Endothelial cell (in vitro differentiated cells): ENCODE measurements at regions not wholly inside any gene's neighbourhood (a gene's known extent, or its start where the extent isn't known, plus 50 kb on each side); places are given as distances from the start of the nearest gene placed in this dataset.

ENCODE experiments used
- DNase-seq: peaks from one replicate; pipeline ENCODE4 v3.0.0; 2021; ENCODE audit warnings: low spot score
- H3K27ac Mint-ChIP-seq: one replicate; pipeline ENCODE4 v1.8.0; 2021; ENCODE audit warnings: mixed read lengths, inconsistent platforms; ENCODE audit not compliant: unreplicated experiment
- H3K27me3 Mint-ChIP-seq: one replicate; pipeline ENCODE4 v1.8.0; 2021; ENCODE audit warnings: mild to moderate bottlenecking, moderate library complexity, mixed read lengths, inconsistent platforms; ENCODE audit not compliant: unreplicated experiment
- H3K36me3 Mint-ChIP-seq: one replicate; pipeline ENCODE4 v1.8.0; 2021; ENCODE audit warnings: mild to moderate bottlenecking, low read depth, mixed read lengths, inconsistent platforms; ENCODE audit not compliant: unreplicated experiment
- H3K4me1 Mint-ChIP-seq: one replicate; pipeline ENCODE4 v1.8.0; 2021; ENCODE audit warnings: mild to moderate bottlenecking, mixed read lengths, inconsistent platforms; ENCODE audit not compliant: unreplicated experiment
- H3K4me3 Mint-ChIP-seq: one replicate; pipeline ENCODE4 v1.8.0; 2021; ENCODE audit warnings: mild to moderate bottlenecking, mixed read lengths, inconsistent platforms; ENCODE audit not compliant: unreplicated experiment
- H3K9me3 Mint-ChIP-seq: one replicate; pipeline ENCODE4 v1.8.0; 2021; ENCODE audit warnings: mixed read lengths, inconsistent platforms; ENCODE audit not compliant: unreplicated experiment
- CTCF ChIP-seq: fragments of 200-600 bp; sonication (generic); IDR thresholded peaks from one replicate; pipeline ENCODE4 v1.5.0; 2021; ENCODE audit warnings: antibody characterized with exemption; ENCODE audit not compliant: unreplicated experiment

DNA sequence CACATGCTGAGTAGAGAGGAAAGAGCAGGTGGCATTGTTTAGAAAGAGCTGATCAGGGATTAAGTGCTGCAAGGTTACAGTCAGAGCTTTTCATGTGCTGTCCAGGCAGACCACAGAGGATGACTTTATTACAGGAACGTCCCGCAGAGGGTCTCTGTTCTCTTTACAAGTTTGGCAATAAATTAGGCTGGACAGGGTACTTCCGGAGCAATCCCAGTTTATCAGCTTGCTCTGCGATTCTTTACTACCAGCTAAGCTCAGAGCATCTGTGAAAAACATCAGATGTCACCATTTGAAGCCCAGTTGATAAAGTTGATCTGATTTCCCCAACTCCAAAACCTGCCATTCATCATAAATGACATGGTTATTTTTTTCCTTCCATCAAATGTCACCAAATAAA lies 633.1 kb downstream of the NLGN4X start:
- Mint-ChIP-seq H3K4me3 (no peak overlapping the region), H3K27ac (no peak overlapping the region), H3K36me3 (no peaks in the 10 kb centered on the region), H3K4me1 (no peaks in the 10 kb centered on the region), H3K9me3 (no peaks in the 10 kb centered on the region), H3K27me3 (no peaks in the 10 kb centered on the region)
- TF ChIP-seq CTCF: no peak
- DNase-seq: no peak

DNA sequence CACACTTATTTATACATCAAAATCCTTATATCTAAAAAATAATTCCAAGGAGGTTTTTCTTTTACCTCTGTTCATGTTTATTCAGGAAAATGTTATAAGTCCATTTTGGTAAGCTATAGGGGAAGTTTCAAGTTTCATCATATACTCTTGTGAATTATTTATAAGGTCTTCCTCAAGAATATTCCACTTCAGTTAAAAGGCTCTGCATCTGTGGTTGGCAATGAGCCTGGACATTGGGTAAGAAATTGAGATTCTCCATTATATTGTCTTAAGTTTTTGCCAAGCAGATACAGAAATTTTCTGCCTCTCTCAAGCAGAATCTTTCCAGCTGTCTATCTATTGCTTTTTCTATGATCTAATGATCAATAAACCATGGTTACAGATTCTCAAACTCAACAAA lies 641.9 kb downstream of the NLGN4X start:
- TF ChIP-seq CTCF: no peak
- no peak for DNase-seq
- Mint-ChIP-seq H3K9me3 (no peaks in the 10 kb centered on the region), H3K27me3 (no peaks in the 10 kb centered on the region), H3K36me3 (no peaks in the 10 kb centered on the region), H3K4me1 (no peaks in the 10 kb centered on the region), H3K27ac (no peak overlapping the region), H3K4me3 (no peak overlapping the region)

DNA sequence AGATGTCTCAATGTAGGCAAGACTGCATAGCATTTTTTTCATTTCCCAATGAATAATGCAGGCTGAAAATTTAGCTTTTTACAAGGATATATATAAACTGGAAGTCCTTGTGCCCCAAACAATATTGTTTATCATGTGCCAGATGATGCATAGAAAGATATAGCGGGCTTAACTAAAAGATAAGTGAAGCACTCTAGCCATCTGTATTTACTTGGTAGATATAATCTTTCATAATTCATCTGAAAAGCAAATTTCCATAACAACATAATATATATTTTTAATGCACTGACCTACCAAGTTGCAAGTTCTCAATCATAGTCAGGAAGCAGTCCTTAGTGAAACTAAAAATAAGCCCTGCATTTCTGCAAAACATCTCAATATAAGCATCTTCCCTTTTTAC lies 653.3 kb downstream of the NLGN4X start:
- no peaks in the 10 kb centered on the region for H3K9me3 Mint-ChIP-seq
- no peak for DNase-seq
- no peaks in the 10 kb centered on the region for H3K36me3 Mint-ChIP-seq
- H3K27me3 Mint-ChIP-seq: no peaks in the 10 kb centered on the region
- no peak overlapping the region for H3K27ac Mint-ChIP-seq
- TF ChIP-seq CTCF: no peak
- H3K4me3 Mint-ChIP-seq: no peak overlapping the region
- H3K4me1 Mint-ChIP-seq: no peaks in the 10 kb centered on the region

- TF ChIP-seq CTCF: no peak
- Mint-ChIP-seq H3K9me3 (no peaks in the 10 kb centered on the region), H3K4me3 (no peak overlapping the region), H3K27ac (no peak overlapping the region), H3K36me3 (no peaks in the 10 kb centered on the region), H3K4me1 (no peaks in the 10 kb centered on the region), H3K27me3 (no peaks in the 10 kb centered on the region)
- DNase-seq: no peak
Measured at GRCh38 chrX:5568934-5569333, 659.7 kb downstream of the NLGN4X start.

DNA sequence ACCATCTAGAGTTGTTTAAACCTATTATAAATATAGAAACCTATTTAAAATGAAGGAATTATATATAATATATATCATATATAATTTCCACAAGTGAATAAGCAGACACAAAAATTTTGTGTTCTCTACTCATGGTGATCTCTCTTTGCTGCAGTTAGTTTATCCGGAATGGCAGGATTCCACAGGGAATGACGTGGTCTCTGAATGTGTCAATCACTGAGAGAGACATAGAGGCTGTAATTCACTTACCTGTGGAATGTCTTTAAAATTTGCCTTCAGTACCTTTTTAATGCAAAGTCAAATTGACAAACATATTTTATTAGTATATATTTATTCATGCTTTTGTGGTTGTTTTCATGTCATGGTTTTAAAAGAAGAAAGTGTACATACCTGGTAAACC lies 669.3 kb downstream of the NLGN4X start:
- peaks cover 6% of the 10 kb centered on the region for H3K9me3 Mint-ChIP-seq
- peaks cover 10% of the 10 kb centered on the region for H3K36me3 Mint-ChIP-seq
- TF ChIP-seq CTCF: no peak
- no peak overlapping the region for H3K4me3 Mint-ChIP-seq
- no peak for DNase-seq
- no peaks in the 10 kb centered on the region for H3K27me3 Mint-ChIP-seq
- peaks cover 3% of the 10 kb centered on the region for H3K4me1 Mint-ChIP-seq
- no peak overlapping the region for H3K27ac Mint-ChIP-seq
